Sigmoid colon (tissue), 6 donors: ENCODE measurements at regions not wholly inside any gene's neighbourhood (a gene's known extent, or its start where the extent isn't known, plus 50 kb on each side); places are given as distances from the start of the nearest gene placed in this dataset.

Experiments
- DNase-seq: peaks from one replicate; pipeline ENCODE4 v3.0.0-alpha.2; 2019
- H3K27ac ChIP-seq, 4 donors: fragments of 200-600 bp; sonication (generic); one replicate each; pipeline ENCODE4 v1.5.1; 2016 to 2019; ENCODE audit warnings: mild to moderate bottlenecking in 1 of 4
- H3K27me3 ChIP-seq, 3 donors: fragments of 200-600 bp; sonication (generic); one replicate each; pipeline ENCODE4 v1.5.1; 2019; ENCODE audit warnings: mild to moderate bottlenecking in 1 of 3
- H3K36me3 ChIP-seq, 4 donors: fragments of 200-600 bp; sonication (generic); one replicate each; pipeline ENCODE4 v1.5.1; 2016 to 2019
- H3K4me1 ChIP-seq, 4 donors: fragments of 200-600 bp; sonication (generic); one replicate each; pipeline ENCODE4 v1.5.1; 2017 to 2019
- H3K4me3 ChIP-seq, 4 donors: fragments of 200-600 bp; sonication (generic); one replicate each; pipeline ENCODE4 v1.5.1; 2017 to 2019; ENCODE audit warnings: mild to moderate bottlenecking in 2 of 4, moderate library complexity in 1 of 4
- H3K9me3 ChIP-seq, 4 donors: fragments of 200-600 bp in 3 of 4; sonication (generic) in 3 of 4; one replicate each; pipeline versions ENCODE4 v1.5.1 to v1.6.1; 2013 to 2019
- CTCF ChIP-seq, 4 experiments: fragments of 450-650 bp in 3 of 4; fragments of 200-600 bp in 1 of 4; IDR thresholded peaks; one replicate each; pipeline ENCODE4 v1.5.1; 2016 to 2019; ENCODE audit warnings: antibody characterized with exemption in 4 of 4, mild to moderate bottlenecking in 3 of 4, moderate library complexity in 2 of 4
- EP300 ChIP-seq, 4 donors: sonication (generic); formaldehyde crosslinking; IDR thresholded peaks; one replicate each; pipeline ENCODE4 v1.6.1; 2017; ENCODE audit warnings: antibody characterized with exemption in 4 of 4
- POLR2A ChIP-seq, 2 donors: fragments of 450-650 bp; IDR thresholded peaks; one replicate each; pipeline ENCODE4 v1.6.1; 2016; ENCODE audit warnings: antibody characterized with exemption in 2 of 2, mild to moderate bottlenecking in 2 of 2, moderate library complexity in 2 of 2
- POLR2AphosphoS5 ChIP-seq, 4 donors: sonication (generic); formaldehyde crosslinking; IDR thresholded peaks; one replicate each; pipeline ENCODE4 v1.6.1; 2017; ENCODE audit warnings: antibody characterized with exemption in 4 of 4
- WGBS, 2 donors: extraction: QIAGEN DNeasy Blood & Tissue Kit; methylation state at CpG; one replicate each; pipeline ENCODE4 v1.1.7; 2013; 5-methylcytosine and 5-hydroxymethylcytosine counted together
- intact Hi-C: fragments of 100-400 bp; cut with DNase I; formaldehyde crosslinking; loops from one replicate; pipeline ENCODE4 v1.15.1; 2023
- donor health status: healthy with polysubstance abuse.
- donor health status: healthy.

DNA sequence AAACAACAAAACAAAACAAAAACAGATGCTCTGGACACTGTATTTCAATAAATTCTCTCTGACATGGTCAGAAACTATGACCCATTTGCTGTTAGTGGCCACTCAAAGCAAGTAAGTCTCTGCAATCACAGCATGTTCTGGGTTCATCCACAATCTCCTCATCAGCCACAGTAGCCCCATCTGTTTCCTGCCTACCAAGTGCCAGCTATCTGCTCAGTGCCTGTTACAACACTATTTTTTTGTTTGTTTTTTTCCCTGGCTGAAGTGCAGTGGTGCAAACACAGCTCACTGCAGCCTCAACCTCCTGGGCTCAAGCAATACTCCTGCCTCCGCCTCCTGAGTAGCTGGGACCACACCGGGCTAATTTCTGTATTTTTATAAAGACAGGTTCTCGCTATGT is 137.9 kb downstream of the SOX9 start:
- TF ChIP-seq POLR2A (IDR thresholded peaks at IDR 0.05) = no peak
- TF ChIP-seq EP300 (IDR thresholded peaks at IDR 0.05) = no peak
- TF ChIP-seq CTCF (IDR thresholded peaks at IDR 0.05) = no peak
- Histone ChIP-seq H3K9me3 (no peaks in the 10 kb centered on the region), H3K27ac (no peak overlapping the region), H3K4me3 (no peak overlapping the region), H3K27me3 (no peaks in the 10 kb centered on the region), H3K4me1 (no peaks in the 10 kb centered on the region), H3K36me3 (no peaks in the 10 kb centered on the region)
- no peak for DNase-seq
- intact Hi-C loops = no loop called here
- 91% methylated on average over 3 of the region's 3 CpGs for WGBS, 2 donors

DNA sequence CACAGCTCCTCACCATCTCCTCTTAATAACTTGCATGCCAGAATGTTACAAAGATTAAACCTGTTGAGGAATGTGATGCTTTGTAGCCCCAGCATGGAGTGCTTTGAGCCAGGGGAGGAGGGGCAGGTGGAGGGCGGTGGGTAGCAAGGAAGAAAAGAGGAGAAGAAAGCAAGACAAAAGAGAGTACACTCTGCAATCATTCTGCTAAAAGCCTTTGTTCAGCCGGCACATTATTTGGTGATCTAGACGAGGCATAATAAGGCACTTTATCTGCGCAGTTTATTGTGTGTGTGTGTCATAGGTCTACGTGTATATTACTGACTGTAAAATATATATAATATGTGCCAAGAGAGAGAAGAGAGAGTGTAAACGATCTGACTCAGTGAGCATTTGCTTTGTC is 139.1 kb downstream of the SOX9 start:
- intact Hi-C loops = no loop called here
- Histone ChIP-seq H3K36me3 (no peaks in the 10 kb centered on the region), H3K4me3 (no peak overlapping the region), H3K4me1 (no peaks in the 10 kb centered on the region), H3K27me3 (no peaks in the 10 kb centered on the region), H3K27ac (no peak overlapping the region), H3K9me3 (no peaks in the 10 kb centered on the region)
- 19 to 61% methylated on average over 6 of the region's 6 CpGs for WGBS, 2 donors
- DNase-seq = no peak
- TF ChIP-seq CTCF (IDR thresholded peaks at IDR 0.05) (no peak), EP300 (IDR thresholded peaks at IDR 0.05) (no peak)

- Histone ChIP-seq H3K36me3 (no peaks in the 10 kb centered on the region), H3K9me3 (no peaks in the 10 kb centered on the region), H3K4me3 (no peak overlapping the region), H3K4me1 (no peaks in the 10 kb centered on the region), H3K27ac (no peak overlapping the region), H3K27me3 (no peaks in the 10 kb centered on the region)
- TF ChIP-seq EP300 (IDR thresholded peaks at IDR 0.05) (no peak), POLR2A (IDR thresholded peaks at IDR 0.05) (no peak), POLR2AphosphoS5 (IDR thresholded peaks at IDR 0.05) (no peak), CTCF (IDR thresholded peaks at IDR 0.05) (no peak)
- intact Hi-C loops = no loop called here
- DNase-seq = no peak
Observed at GRCh38 chr17:72262766-72263165, 141.9 kb downstream of the SOX9 start.

DNA sequence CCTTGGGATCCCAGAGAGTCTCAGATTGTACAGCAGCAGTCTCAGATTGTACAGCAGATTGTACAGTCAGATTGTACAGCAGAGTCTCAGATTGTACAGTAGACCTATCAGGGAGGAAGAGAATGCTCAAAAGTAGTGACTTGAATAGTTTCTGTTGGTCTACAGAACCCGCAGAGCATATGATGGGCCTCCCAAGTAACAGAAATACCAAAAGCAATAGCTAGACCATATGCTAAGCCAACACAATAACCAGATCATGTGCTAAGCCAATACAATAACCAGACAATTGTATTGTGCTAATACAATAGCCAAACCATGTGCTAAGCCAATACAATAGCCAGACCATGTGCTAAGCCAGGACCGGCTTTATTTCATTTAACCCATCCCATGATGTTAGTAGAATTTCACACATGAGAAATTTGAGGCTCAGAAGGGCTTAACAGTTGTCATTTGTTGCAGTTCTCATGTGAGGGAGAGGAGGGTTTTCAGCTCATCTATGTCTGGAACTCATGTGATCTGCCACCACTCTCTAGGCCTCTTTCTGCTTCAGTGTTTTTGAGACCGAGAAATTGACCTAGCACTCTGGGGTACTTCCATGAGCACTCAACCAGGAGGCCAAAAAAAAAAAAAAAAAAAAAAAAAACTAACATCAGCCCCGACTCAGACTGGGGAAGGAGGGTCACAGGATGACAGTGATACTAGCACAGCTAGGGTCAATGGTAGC is 144.0 kb downstream of the SOX9 start:
- H3K27me3 ChIP-seq = no peaks in the 10 kb centered on the region
- WGBS, 2 donors = 88 to 95% methylated on average over 4 of the region's 4 CpGs
- no peaks in the 10 kb centered on the region for H3K36me3 ChIP-seq
- intact Hi-C loops = no loop called here
- H3K4me3 ChIP-seq = no peak overlapping the region
- DNase-seq = no peak
- H3K4me1 ChIP-seq = no peaks in the 10 kb centered on the region
- TF ChIP-seq EP300 (IDR thresholded peaks at IDR 0.05) (no peak), POLR2AphosphoS5 (IDR thresholded peaks at IDR 0.05) (no peak), CTCF (IDR thresholded peaks at IDR 0.05) (no peak), POLR2A (IDR thresholded peaks at IDR 0.05) (no peak)
- no peaks in the 10 kb centered on the region for H3K9me3 ChIP-seq
- no peak overlapping the region for H3K27ac ChIP-seq

DNA sequence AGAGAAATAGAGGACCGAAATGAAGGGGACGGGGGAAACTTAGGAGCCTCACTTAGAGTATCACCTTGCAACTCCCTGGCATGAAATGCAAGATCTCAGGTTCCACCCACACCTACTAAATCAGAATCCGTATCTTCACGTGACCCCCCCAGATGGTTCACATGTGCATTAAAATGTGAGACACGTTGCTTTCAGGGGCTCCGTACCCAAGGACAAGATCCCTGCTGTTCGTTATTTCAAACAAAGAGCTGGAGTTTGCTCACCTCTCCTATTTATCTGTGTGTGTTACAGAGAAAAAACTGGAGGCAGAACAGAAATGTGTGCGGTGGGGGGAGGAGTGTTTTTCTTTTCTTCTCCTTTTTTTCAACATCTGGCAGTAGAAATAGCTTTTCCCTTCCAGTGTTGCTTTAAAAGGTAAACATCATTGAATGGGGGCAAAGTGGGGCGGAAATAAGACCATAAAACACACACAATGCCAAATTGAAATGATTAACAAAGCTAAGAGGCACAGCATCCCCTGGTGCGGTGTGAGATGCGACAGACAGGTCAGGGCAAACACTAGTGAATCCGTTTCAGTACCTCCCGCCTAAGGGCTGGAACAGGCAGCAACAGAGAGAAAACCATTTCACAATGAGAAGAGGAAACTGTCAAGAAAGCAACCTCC is 145.4 kb downstream of the SOX9 start:
- no peaks in the 10 kb centered on the region for H3K9me3 ChIP-seq
- 17 to 31% methylated on average over 13 of the region's 13 CpGs for WGBS, 2 donors

More for the DNA sequence above, 145.4 kb downstream of the SOX9 start:
- no peaks in the 10 kb centered on the region for H3K4me1 ChIP-seq
- H3K4me3 ChIP-seq = no peak overlapping the region
- TF ChIP-seq POLR2A (IDR thresholded peaks at IDR 0.05) (no peak), POLR2AphosphoS5 (IDR thresholded peaks at IDR 0.05) (no peak), CTCF (IDR thresholded peaks at IDR 0.05) (no peak), EP300 (IDR thresholded peaks at IDR 0.05) (no peak)
- H3K36me3 ChIP-seq = no peaks in the 10 kb centered on the region
- no peaks in the 10 kb centered on the region for H3K27me3 ChIP-seq
- DNase-seq = no peak
- intact Hi-C loops = no loop called here
- no peak overlapping the region for H3K27ac ChIP-seq
